GM23248 (cell line): ENCODE measurements at regions not wholly inside any gene's neighbourhood (a gene's known extent, or its start where the extent isn't known, plus 50 kb on each side); places are given as distances from the start of the nearest gene placed in this dataset.

Source experiments
- DNase-seq: peaks from one replicate; pipeline ENCODE4 v3.0.0-alpha.2; 2015
- H2AFZ ChIP-seq: fragments of 200-600 bp; sonication (generic); 2 replicates; pipeline ENCODE4 v1.6.1; 2016; ENCODE audit warnings: antibody characterized with exemption
- H3F3A ChIP-seq: fragments of 200-600 bp; sonication (generic); 2 replicates; pipeline ENCODE4 v1.6.1; 2016; ENCODE audit warnings: mild to moderate bottlenecking, antibody characterized with exemption, mixed run types; ENCODE audit not compliant: insufficient read depth
- H3K27ac ChIP-seq: fragments of 200-600 bp; sonication (generic); 2 replicates; pipeline ENCODE4 v1.5.1; 2016; ENCODE audit warnings: mild to moderate bottlenecking
- H3K27me3 ChIP-seq: fragments of 200-600 bp; sonication (generic); replicated peaks from 2 replicates; pipeline ENCODE4 v1.6.1; 2016; ENCODE audit warnings: mild to moderate bottlenecking; ENCODE audit not compliant: insufficient read depth
- H3K36me3 ChIP-seq: fragments of 200-600 bp; sonication (generic); 2 replicates; pipeline ENCODE4 v1.6.1; 2016; ENCODE audit warnings: low read depth, mild to moderate bottlenecking
- H3K4me1 ChIP-seq: fragments of 200-600 bp; sonication (generic); 2 replicates; pipeline ENCODE4 v1.6.1; 2016; ENCODE audit warnings: mild to moderate bottlenecking; ENCODE audit not compliant: insufficient read depth
- H3K4me2 ChIP-seq: fragments of 200-600 bp; sonication (generic); one replicate; pipeline ENCODE4 v1.6.1; 2016; ENCODE audit warnings: mild to moderate bottlenecking; ENCODE audit not compliant: unreplicated experiment
- H3K4me3 ChIP-seq: fragments of 200-600 bp; sonication (generic); 2 replicates; pipeline ENCODE4 v1.5.1; 2016; ENCODE audit warnings: mild to moderate bottlenecking
- H3K79me2 ChIP-seq: fragments of 200-600 bp; sonication (generic); 2 replicates; pipeline ENCODE4 v1.6.1; 2016; ENCODE audit warnings: mild to moderate bottlenecking; ENCODE audit not compliant: insufficient read depth
- H3K9ac ChIP-seq: fragments of 200-600 bp; sonication (generic); 2 replicates; pipeline ENCODE4 v1.6.1; 2016; ENCODE audit warnings: mild to moderate bottlenecking
- H3K9me2 ChIP-seq: fragments of 200-600 bp; sonication (generic); 2 replicates; pipeline ENCODE4 v1.6.1; 2016; ENCODE audit warnings: mixed run types, mild to moderate bottlenecking, moderate library complexity; ENCODE audit not compliant: insufficient read depth
- H3K9me3 ChIP-seq: fragments of 200-600 bp; sonication (generic); one replicate; pipeline ENCODE4 v1.6.1; 2017; ENCODE audit warnings: low read depth
- H4K20me1 ChIP-seq: fragments of 200-600 bp; sonication (generic); 2 replicates; pipeline ENCODE4 v1.6.0; 2016; ENCODE audit not compliant: insufficient read depth
- EZH2 ChIP-seq: fragments of 200-600 bp; sonication (generic); IDR thresholded peaks from 2 replicates; pipeline ENCODE4 v1.6.1; 2018; ENCODE audit warnings: antibody characterized with exemption, mild to moderate bottlenecking; ENCODE audit not compliant: insufficient read depth, poor library complexity, severe bottlenecking
- EZH2phosphoT487 ChIP-seq: fragments of 200-600 bp; sonication (generic); IDR thresholded peaks from 2 replicates; pipeline ENCODE4 v1.6.1; 2018; ENCODE audit warnings: antibody characterized with exemption, moderate library complexity, mild to moderate bottlenecking, low read depth; ENCODE audit not compliant: insufficient read depth
- WGBS, 2 experiments: methylation state at CpG; one replicate each; pipeline ENCODE4 v1.1.6; 2015 to 2017; ENCODE audit warnings: low lambda C conversion rate in 2 of 2, low coverage in 1 of 2; ENCODE audit errors: missing lambda C conversion rate in 2 of 2; 5-methylcytosine and 5-hydroxymethylcytosine counted together
- in situ Hi-C: fragments of 300-500 bp; cut with MboI; formaldehyde crosslinking; loops from 2 replicates; pipeline ENCODE4 v1.15.0; 2020

GRCh38 chr14:58814466-58814865 is 176.7 kb downstream of the DACT1 start:
- H3K27ac ChIP-seq = no peak overlapping the region
- 98 to 99% methylated on average over 3 of the region's 3 CpGs for WGBS, 2 experiments
- peaks cover 23% of the 10 kb centered on the region for H3F3A ChIP-seq

GRCh38 chr14:58815161-58815701 is 177.5 kb downstream of the DACT1 start:
- Histone ChIP-seq H3K9ac (no peak overlapping the region), H3K4me2 (peak overlapping the region; percentile 58), H3F3A (peaks cover 23% of the 10 kb centered on the region), H3K9me3 (no peaks in the 10 kb centered on the region), H3K27ac (peak overlapping the region; percentile 38), H3K36me3 (no peaks in the 10 kb centered on the region), H3K79me2 (no peaks in the 10 kb centered on the region), H4K20me1 (no peaks in the 10 kb centered on the region), H3K27me3 (no peaks in the 10 kb centered on the region), H3K4me3 (0 out of 2 replicates have a peak overlapping the region, but pooled peaks have one; percentile 1), H2AFZ (no peak overlapping the region), H3K9me2 (no peaks in the 10 kb centered on the region), H3K4me1 (peaks cover 42% of the 10 kb centered on the region)
- 0% methylated on average over 2 of the region's 2 CpGs for WGBS, 2 experiments
- in situ Hi-C loops = no loop called here
- no peak for TF ChIP-seq EZH2
- TF ChIP-seq EZH2phosphoT487 = 0 out of 2 replicates have a peak, but pooled peaks have one; percentile 27
- peak; percentile 75 for DNase-seq

More at GRCh38 chr14:58814466-58814865, 176.7 kb downstream of the DACT1 start:
- Histone ChIP-seq H3K36me3 (no peaks in the 10 kb centered on the region), H2AFZ (no peak overlapping the region), H4K20me1 (no peaks in the 10 kb centered on the region), H3K27me3 (no peaks in the 10 kb centered on the region), H3K9me2 (no peaks in the 10 kb centered on the region), H3K4me2 (no peak overlapping the region), H3K9me3 (no peaks in the 10 kb centered on the region), H3K9ac (no peak overlapping the region), H3K79me2 (no peaks in the 10 kb centered on the region), H3K4me3 (no peak overlapping the region), H3K4me1 (peaks cover 42% of the 10 kb centered on the region)
- DNase-seq = no peak
- TF ChIP-seq EZH2phosphoT487 = no peak
- no peak for TF ChIP-seq EZH2
- in situ Hi-C loops = no loop called here

GRCh38 chr14:58815794-58816193 is 178.0 kb downstream of the DACT1 start:
- 7 to 14% methylated on average over 5 of the region's 5 CpGs for WGBS, 2 experiments
- peak overlapping the region; percentile 58 for H3K4me2 ChIP-seq
- H3K4me1 ChIP-seq = peaks cover 42% of the 10 kb centered on the region
- no peaks in the 10 kb centered on the region for H3K36me3 ChIP-seq
- H3F3A ChIP-seq = peaks cover 23% of the 10 kb centered on the region
- H2AFZ ChIP-seq = no peak overlapping the region
- no peaks in the 10 kb centered on the region for H3K9me2 ChIP-seq
- peak overlapping the region; percentile 38 for H3K27ac ChIP-seq
- H3K9ac ChIP-seq = no peak overlapping the region
- TF ChIP-seq EZH2phosphoT487 = 0 out of 2 replicates have a peak, but pooled peaks have one; percentile 7
- no peak for TF ChIP-seq EZH2
- no peak overlapping the region for H3K4me3 ChIP-seq
- no peaks in the 10 kb centered on the region for H3K79me2 ChIP-seq
- no peaks in the 10 kb centered on the region for H3K9me3 ChIP-seq
- no peaks in the 10 kb centered on the region for H3K27me3 ChIP-seq
- H4K20me1 ChIP-seq = no peaks in the 10 kb centered on the region
- DNase-seq = peak; percentile 41
- in situ Hi-C loops = no loop called here

- no peak for TF ChIP-seq EZH2phosphoT487
- TF ChIP-seq EZH2 = no peak
- H4K20me1 ChIP-seq = no peaks in the 10 kb centered on the region
Measured at GRCh38 chr14:58816416-58817115, 178.8 kb downstream of the DACT1 start.

More at GRCh38 chr14:58816416-58817115, 178.8 kb downstream of the DACT1 start:
- H3K9me2 ChIP-seq = no peaks in the 10 kb centered on the region
- no peak overlapping the region for H2AFZ ChIP-seq
- H3K4me3 ChIP-seq = no peak overlapping the region
- H3K36me3 ChIP-seq = no peaks in the 10 kb centered on the region
- no peaks in the 10 kb centered on the region for H3K27me3 ChIP-seq
- H3K79me2 ChIP-seq = no peaks in the 10 kb centered on the region
- DNase-seq = no peak
- H3K4me1 ChIP-seq = peaks cover 42% of the 10 kb centered on the region
- no peaks in the 10 kb centered on the region for H3K9me3 ChIP-seq
- WGBS, 2 experiments = 81 to 90% methylated on average over 7 of the region's 7 CpGs
- in situ Hi-C loops = no loop called here
- peaks cover 23% of the 10 kb centered on the region for H3F3A ChIP-seq
- H3K4me2 ChIP-seq = peak overlapping the region; percentile 58
- H3K9ac ChIP-seq = no peak overlapping the region
- H3K27ac ChIP-seq = no peak overlapping the region
